GM23338 (cell line): ENCODE measurements at regions not wholly inside any gene's neighbourhood (a gene's known extent, or its start where the extent isn't known, plus 50 kb on each side); places are given as distances from the start of the nearest gene placed in this dataset.

Experiments used
- ATAC-seq: fragments of 200-7000 bp; cut with Tn5 transposase; 3 replicates; pipeline ENCODE4 v1.9.1; 2020
- DNase-seq: peaks from one replicate; pipeline ENCODE4 v3.0.0-alpha.2; 2015; ENCODE audit warnings: low spot score
- H2AFZ ChIP-seq: fragments of 200-600 bp; sonication (generic); 2 replicates; pipeline ENCODE4 v1.8.0; 2016; ENCODE audit warnings: antibody characterized with exemption, mild to moderate bottlenecking, moderate library complexity
- H3F3A ChIP-seq: fragments of 200-600 bp; sonication (generic); replicated peaks from 2 replicates; pipeline ENCODE4 v1.8.0; 2017; ENCODE audit warnings: antibody characterized with exemption, mixed run types, low read depth
- H3K27ac ChIP-seq: fragments of 200-600 bp; sonication (generic); 2 replicates; pipeline ENCODE4 v1.6.1; 2016; ENCODE audit warnings: low read depth
- H3K27me3 ChIP-seq: fragments of 200-600 bp; sonication (generic); 2 replicates; pipeline ENCODE4 v1.8.0; 2016; ENCODE audit warnings: mild to moderate bottlenecking, mixed run types, moderate library complexity; ENCODE audit not compliant: insufficient read depth
- H3K36me3 ChIP-seq: fragments of 200-600 bp; sonication (generic); 2 replicates; pipeline ENCODE4 v1.8.0; 2016; ENCODE audit warnings: mild to moderate bottlenecking; ENCODE audit not compliant: insufficient read depth
- H3K4me1 ChIP-seq: fragments of 200-600 bp; sonication (generic); 2 replicates; pipeline ENCODE4 v1.8.0; 2016; ENCODE audit warnings: mild to moderate bottlenecking, moderate library complexity; ENCODE audit not compliant: insufficient read depth
- H3K4me2 ChIP-seq: fragments of 200-600 bp; sonication (generic); 2 replicates; pipeline ENCODE4 v1.7.1; 2017; ENCODE audit warnings: mixed run types
- H3K4me3 ChIP-seq: fragments of 200-600 bp; sonication (generic); 2 replicates; pipeline ENCODE4 v1.6.1; 2016; ENCODE audit warnings: mixed run types
- H3K79me2 ChIP-seq: fragments of 200-600 bp; sonication (generic); replicated peaks from 2 replicates; pipeline ENCODE4 v1.8.0; 2017; ENCODE audit warnings: mild to moderate bottlenecking; ENCODE audit not compliant: insufficient read depth
- H3K9me2 ChIP-seq: fragments of 200-600 bp; sonication (generic); 2 replicates; pipeline ENCODE4 v1.8.0; 2017; ENCODE audit not compliant: insufficient read depth
- H4K20me1 ChIP-seq: fragments of 200-600 bp; sonication (generic); replicated peaks from 2 replicates; pipeline ENCODE4 v1.8.0; 2017; ENCODE audit warnings: mild to moderate bottlenecking; ENCODE audit not compliant: insufficient read depth
- H3K27ac Mint-ChIP-seq: 2 replicates; pipeline ENCODE4 v1.8.0; 2020; ENCODE audit warnings: inconsistent platforms, mild to moderate bottlenecking, moderate library complexity, mixed read lengths
- H3K27me3 Mint-ChIP-seq: 3 replicates; pipeline ENCODE4 v1.8.0; 2022; ENCODE audit warnings: low read depth, mild to moderate bottlenecking, moderate library complexity, mixed read lengths, inconsistent platforms; ENCODE audit not compliant: insufficient read depth, poor library complexity
- H3K36me3 Mint-ChIP-seq: 3 replicates; pipeline ENCODE4 v1.8.0; 2021; ENCODE audit warnings: low read depth, mild to moderate bottlenecking, inconsistent platforms, moderate library complexity, mixed read lengths
- H3K4me1 Mint-ChIP-seq: 3 replicates; pipeline ENCODE4 v1.8.0; 2020; ENCODE audit warnings: mild to moderate bottlenecking, inconsistent platforms, mixed read lengths
- H3K4me3 Mint-ChIP-seq: 3 replicates; pipeline ENCODE4 v1.8.0; 2021; ENCODE audit warnings: moderate library complexity, mild to moderate bottlenecking, inconsistent platforms, mixed read lengths
- H3K9me3 Mint-ChIP-seq: 3 replicates; pipeline ENCODE4 v1.8.0; 2020; ENCODE audit warnings: moderate library complexity, mild to moderate bottlenecking, inconsistent platforms, mixed read lengths
- CREB1 ChIP-seq: fragments of 250-450 bp; sonication (Bioruptor Pico); IDR thresholded peaks from 2 replicates; pipeline ENCODE4 v1.5.0; 2020; ENCODE audit warnings: low read depth, mild to moderate bottlenecking, moderate library complexity
- JUNB ChIP-seq: IDR thresholded peaks from one replicate; pipeline ENCODE4 v1.6.1; 2016; ENCODE audit warnings: antibody characterized with exemption; ENCODE audit not compliant: unreplicated experiment
- REST ChIP-seq: IDR thresholded peaks from one replicate; pipeline ENCODE4 v1.6.1; 2018; ENCODE audit warnings: antibody characterized with exemption; ENCODE audit not compliant: unreplicated experiment
- ZNF331 ChIP-seq: fragments of 250-450 bp; sonication (Bioruptor Pico); IDR thresholded peaks from 2 replicates; pipeline ENCODE4 v1.5.0; 2020; ENCODE audit warnings: low read depth, mild to moderate bottlenecking, moderate library complexity
- TF ChIP-seq, protein P1 (sequence below): fragments of 250-450 bp; sonication (Bioruptor Pico); IDR thresholded peaks from 2 replicates; pipeline ENCODE4 v1.5.0; 2020; ENCODE audit warnings: mild to moderate bottlenecking, moderate library complexity

GRCh38 chr4:26094076-26094475 lies 180.1 kb downstream of the SMIM20 start:
- H3K9me3 Mint-ChIP-seq: peaks cover 28% of the 10 kb centered on the region
- no peak overlapping the region for H3K4me3 Mint-ChIP-seq
- no peaks in the 10 kb centered on the region for H3K4me1 Mint-ChIP-seq
- peaks cover 21% of the 10 kb centered on the region for H3K36me3 Mint-ChIP-seq
- H3F3A ChIP-seq: no peaks in the 10 kb centered on the region
- no peak for ATAC-seq
- TF ChIP-seq CREB1 (CRISPR knock-in tag) (no peak), REST (no peak), JUNB (no peak), ZNF331 (no peak)
- TF ChIP-seq, protein P1, sequence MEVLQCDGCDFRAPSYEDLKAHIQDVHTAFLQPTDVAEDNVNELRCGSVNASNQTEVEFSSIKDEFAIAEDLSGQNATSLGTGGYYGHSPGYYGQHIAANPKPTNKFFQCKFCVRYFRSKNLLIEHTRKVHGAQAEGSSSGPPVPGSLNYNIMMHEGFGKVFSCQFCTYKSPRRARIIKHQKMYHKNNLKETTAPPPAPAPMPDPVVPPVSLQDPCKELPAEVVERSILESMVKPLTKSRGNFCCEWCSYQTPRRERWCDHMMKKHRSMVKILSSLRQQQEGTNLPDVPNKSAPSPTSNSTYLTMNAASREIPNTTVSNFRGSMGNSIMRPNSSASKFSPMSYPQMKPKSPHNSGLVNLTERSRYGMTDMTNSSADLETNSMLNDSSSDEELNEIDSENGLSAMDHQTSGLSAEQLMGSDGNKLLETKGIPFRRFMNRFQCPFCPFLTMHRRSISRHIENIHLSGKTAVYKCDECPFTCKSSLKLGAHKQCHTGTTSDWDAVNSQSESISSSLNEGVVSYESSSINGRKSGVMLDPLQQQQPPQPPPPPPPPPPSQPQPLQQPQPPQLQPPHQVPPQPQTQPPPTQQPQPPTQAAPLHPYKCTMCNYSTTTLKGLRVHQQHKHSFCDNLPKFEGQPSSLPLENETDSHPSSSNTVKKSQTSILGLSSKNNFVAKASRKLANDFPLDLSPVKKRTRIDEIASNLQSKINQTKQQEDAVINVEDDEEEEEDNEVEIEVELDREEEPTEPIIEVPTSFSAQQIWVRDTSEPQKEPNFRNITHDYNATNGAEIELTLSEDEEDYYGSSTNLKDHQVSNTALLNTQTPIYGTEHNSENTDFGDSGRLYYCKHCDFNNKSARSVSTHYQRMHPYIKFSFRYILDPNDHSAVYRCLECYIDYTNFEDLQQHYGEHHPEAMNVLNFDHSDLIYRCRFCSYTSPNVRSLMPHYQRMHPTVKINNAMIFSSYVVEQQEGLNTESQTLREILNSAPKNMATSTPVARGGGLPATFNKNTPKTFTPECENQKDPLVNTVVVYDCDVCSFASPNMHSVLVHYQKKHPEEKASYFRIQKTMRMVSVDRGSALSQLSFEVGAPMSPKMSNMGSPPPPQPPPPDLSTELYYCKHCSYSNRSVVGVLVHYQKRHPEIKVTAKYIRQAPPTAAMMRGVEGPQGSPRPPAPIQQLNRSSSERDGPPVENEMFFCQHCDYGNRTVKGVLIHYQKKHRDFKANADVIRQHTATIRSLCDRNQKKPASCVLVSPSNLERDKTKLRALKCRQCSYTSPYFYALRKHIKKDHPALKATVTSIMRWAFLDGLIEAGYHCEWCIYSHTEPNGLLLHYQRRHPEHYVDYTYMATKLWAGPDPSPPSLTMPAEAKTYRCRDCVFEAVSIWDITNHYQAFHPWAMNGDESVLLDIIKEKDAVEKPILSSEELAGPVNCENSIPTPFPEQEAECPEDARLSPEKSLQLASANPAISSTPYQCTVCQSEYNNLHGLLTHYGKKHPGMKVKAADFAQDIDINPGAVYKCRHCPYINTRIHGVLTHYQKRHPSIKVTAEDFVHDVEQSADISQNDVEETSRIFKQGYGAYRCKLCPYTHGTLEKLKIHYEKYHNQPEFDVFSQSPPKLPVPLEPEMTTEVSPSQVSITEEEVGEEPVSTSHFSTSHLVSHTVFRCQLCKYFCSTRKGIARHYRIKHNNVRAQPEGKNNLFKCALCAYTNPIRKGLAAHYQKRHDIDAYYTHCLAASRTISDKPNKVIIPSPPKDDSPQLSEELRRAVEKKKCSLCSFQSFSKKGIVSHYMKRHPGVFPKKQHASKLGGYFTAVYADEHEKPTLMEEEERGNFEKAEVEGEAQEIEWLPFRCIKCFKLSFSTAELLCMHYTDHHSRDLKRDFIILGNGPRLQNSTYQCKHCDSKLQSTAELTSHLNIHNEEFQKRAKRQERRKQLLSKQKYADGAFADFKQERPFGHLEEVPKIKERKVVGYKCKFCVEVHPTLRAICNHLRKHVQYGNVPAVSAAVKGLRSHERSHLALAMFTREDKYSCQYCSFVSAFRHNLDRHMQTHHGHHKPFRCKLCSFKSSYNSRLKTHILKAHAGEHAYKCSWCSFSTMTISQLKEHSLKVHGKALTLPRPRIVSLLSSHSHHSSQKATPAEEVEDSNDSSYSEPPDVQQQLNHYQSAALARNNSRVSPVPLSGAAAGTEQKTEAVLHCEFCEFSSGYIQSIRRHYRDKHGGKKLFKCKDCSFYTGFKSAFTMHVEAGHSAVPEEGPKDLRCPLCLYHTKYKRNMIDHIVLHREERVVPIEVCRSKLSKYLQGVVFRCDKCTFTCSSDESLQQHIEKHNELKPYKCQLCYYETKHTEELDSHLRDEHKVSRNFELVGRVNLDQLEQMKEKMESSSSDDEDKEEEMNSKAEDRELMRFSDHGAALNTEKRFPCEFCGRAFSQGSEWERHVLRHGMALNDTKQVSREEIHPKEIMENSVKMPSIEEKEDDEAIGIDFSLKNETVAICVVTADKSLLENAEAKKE: no peak
- no peak overlapping the region for H3K4me3 ChIP-seq
- H3K4me2 ChIP-seq: no peak overlapping the region
- peaks cover 11% of the 10 kb centered on the region; the same call in 1 of the 2 replicates for H3K36me3 ChIP-seq
- H3K79me2 ChIP-seq: no peaks in the 10 kb centered on the region
- H3K9me2 ChIP-seq: 0 out of 2 replicates have a peak, but pooled peaks cover 8% of the 10 kb centered on the region
- H3K27ac Mint-ChIP-seq: no peak overlapping the region
- H3K27me3 Mint-ChIP-seq: peaks cover 1% of the 10 kb centered on the region
- no peaks in the 10 kb centered on the region for H3K4me1 ChIP-seq
- no peak for DNase-seq
- no peaks in the 10 kb centered on the region for H3K27me3 ChIP-seq
- H2AFZ ChIP-seq: no peak overlapping the region; the same call in 1 of the 2 replicates
- no peaks in the 10 kb centered on the region for H4K20me1 ChIP-seq
- H3K27ac ChIP-seq: no peak overlapping the region
